GM10266 (cell line): ENCODE measurements at regions not wholly inside any gene's neighbourhood (a gene's known extent, or its start where the extent isn't known, plus 50 kb on each side); places are given as distances from the start of the nearest gene placed in this dataset.

Experiments
- DNase-seq: peaks from one replicate; pipeline ENCODE4 v3.0.0; 2012; ENCODE audit errors: extremely low spot score
- CTCF ChIP-seq: IDR thresholded peaks from 2 replicates; pipeline ENCODE4 v1.5.1; 2012; ENCODE audit warnings: mild to moderate bottlenecking, low read depth; ENCODE audit not compliant: control insufficient read depth, insufficient read depth; ENCODE audit errors: missing control alignments

DNA sequence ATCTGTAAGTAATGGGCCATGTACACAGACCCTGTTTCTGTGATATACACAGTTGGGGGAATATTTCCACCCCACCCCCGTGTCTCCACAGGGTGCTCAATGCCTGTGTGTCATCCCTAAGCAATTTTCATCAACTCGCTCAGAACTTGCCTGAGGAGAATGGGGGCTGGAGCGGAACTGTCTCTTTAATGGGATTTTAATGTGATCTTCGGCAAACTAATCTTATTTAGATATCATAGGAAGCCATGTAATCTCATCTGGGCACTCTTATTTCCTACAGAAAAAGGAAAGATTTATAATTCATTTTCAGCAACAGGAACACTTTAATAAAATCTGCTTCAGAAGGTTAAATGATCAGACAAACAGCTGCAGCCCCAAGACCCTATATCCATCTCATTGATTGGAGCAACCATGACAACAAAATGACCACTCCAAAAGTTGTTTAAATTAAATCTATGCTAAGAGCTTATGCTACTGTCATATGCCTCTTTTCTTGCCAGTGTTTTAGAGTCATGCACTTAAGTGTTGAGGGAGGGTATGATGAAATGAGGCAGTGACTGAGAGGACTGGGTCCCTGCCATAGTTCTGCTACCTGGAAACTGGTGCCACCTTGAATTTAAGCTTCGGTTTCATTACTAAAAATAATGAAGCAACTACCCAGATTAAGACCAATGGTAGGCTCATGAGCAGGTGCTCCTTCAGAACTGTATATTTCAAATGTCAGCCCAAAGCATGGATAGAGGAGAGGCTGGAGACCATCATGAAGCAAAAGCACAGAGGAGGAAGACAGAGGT, 183.1 kb upstream of the DDX18 start:
- DNase-seq = no peak
- TF ChIP-seq CTCF = no peak

DNA sequence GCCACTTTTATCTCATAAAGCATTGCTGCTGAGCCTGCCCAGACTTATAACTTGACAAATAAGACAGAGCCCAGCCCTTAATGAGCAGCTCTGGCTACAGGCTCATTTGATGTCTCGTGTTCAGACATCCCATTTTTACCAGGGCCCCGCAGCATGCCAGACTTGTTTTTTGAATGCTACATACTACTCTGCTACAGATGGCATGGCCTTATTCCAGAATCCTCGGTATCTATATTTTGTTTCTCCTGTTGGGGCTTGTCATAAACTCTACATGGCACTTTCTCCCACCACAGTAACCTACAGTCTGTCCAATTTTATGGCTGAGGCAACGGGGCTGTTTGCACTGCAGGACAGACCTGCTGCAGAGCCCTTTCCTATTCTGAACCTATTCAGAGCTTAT, 179.0 kb upstream of the DDX18 start:
- DNase-seq = no peak
- TF ChIP-seq CTCF = no peak

GRCh38 chr2:117639401-117639800, 175.1 kb upstream of the DDX18 start:
- DNase-seq = no peak
- no peak for TF ChIP-seq CTCF

DNA sequence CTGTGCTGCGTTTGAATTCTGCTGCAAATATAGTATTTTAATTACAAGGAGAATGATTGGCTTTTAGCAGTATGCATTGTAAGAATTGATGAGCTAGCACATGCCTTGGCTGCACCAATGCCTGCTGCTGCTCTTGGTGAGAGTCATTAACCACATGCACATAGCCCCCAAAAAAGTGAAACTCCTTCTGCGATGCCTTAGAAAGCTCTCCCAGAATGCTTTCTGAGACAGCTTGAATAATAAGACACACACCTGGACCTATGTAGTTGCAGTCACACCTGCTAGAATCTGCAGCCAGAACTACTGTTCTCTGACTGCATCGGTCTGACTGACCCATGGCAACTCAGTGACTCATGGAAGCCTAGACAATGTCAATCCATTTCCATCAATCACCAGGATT, 170.1 kb upstream of the DDX18 start:
- TF ChIP-seq CTCF = no peak
- no peak for DNase-seq

DNA sequence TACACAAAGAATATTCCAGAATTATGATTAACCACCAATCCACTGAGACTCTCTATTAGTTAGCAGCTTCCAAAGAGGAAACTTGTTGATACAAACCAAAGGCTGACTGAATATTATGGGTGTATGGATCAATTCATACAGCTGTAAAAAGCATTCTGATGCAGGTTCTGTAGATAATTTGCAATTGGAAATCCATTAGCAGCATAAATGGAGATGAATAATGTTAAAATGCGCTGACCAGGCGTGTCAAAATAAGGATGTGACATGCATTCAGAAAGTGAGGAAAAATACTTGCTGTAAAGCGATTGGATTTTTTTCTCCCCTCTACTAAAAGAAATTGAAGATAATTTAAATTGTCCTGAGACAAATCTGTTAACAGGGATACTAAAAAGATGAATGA, 169.0 kb upstream of the DDX18 start:
- DNase-seq = no peak
- TF ChIP-seq CTCF = no peak

GRCh38 chr2:117646099-117646498, 168.4 kb upstream of the DDX18 start:
- TF ChIP-seq CTCF = no peak
- no peak for DNase-seq

DNA sequence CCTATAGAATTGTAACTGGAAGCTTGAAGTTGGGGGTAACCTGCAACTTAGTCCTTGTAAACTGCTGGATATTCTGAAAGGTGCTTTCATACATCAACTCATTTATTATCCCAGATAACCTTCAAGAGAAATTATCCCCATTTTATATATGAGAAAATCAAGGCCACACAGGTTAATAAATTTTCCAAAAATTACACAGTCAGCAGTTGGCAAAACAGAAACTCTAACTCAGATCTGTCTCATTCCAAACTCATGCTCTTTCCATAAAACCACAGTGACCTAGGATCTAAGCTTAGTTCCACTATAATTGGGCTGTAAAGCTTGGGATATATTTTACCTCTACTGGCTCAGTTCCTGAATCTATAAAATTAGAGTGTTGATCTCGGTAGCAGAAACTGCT, 167.6 kb upstream of the DDX18 start:
- no peak for DNase-seq
- TF ChIP-seq CTCF = no peak
